HL-60 (cell line): ENCODE measurements at regions not wholly inside any gene's neighbourhood (a gene's known extent, or its start where the extent isn't known, plus 50 kb on each side); places are given as distances from the start of the nearest gene placed in this dataset.

Source experiments
- DNase-seq, 2 experiments: peaks; one replicate each; pipeline ENCODE4 v3.0.0-alpha.2; 2010 to 2020; ENCODE audit warnings: low read depth in 1 of 2, low spot score in 1 of 2
- H3K27ac ChIP-seq: fragments of 250-450 bp; sonication (Bioruptor Pico); replicated peaks from 2 replicates; pipeline ENCODE4 v1.5.1; 2020; ENCODE audit warnings: mild to moderate bottlenecking, moderate library complexity
- H3K27me3 ChIP-seq: fragments of 250-450 bp; sonication (Bioruptor Pico); 2 replicates; pipeline ENCODE4 v1.5.1; 2021; ENCODE audit warnings: mild to moderate bottlenecking, moderate library complexity; ENCODE audit not compliant: insufficient read depth, poor library complexity, severe bottlenecking
- H3K4me3 ChIP-seq: replicated peaks from 2 replicates; pipeline ENCODE4 v1.5.1; 2011; ENCODE audit warnings: mild to moderate bottlenecking, control low read depth, low read length; ENCODE audit not compliant: insufficient read depth
- GABPA ChIP-seq: IDR thresholded peaks from 2 replicates; pipeline ENCODE4 v1.6.1; 2012; ENCODE audit warnings: low read depth
- POLR2AphosphoS5 ChIP-seq: IDR thresholded peaks from 2 replicates; pipeline ENCODE4 v1.6.1; 2012; ENCODE audit warnings: low read depth
- SPI1 ChIP-seq: IDR thresholded peaks from 2 replicates; pipeline ENCODE4 v1.6.1; 2012; ENCODE audit warnings: low read depth, mild to moderate bottlenecking, borderline replicate concordance
- TF ChIP-seq, protein P1 (sequence below): IDR thresholded peaks from one replicate; pipeline ENCODE4 v1.5.1; 2011; ENCODE audit warnings: low read length, control low read depth, inconsistent platforms; ENCODE audit not compliant: insufficient read depth
- TF ChIP-seq, protein P2 (sequence below): IDR thresholded peaks from 2 replicates; pipeline ENCODE4 v1.6.1; 2012; ENCODE audit warnings: low read depth; ENCODE audit not compliant: insufficient replicate concordance

DNA sequence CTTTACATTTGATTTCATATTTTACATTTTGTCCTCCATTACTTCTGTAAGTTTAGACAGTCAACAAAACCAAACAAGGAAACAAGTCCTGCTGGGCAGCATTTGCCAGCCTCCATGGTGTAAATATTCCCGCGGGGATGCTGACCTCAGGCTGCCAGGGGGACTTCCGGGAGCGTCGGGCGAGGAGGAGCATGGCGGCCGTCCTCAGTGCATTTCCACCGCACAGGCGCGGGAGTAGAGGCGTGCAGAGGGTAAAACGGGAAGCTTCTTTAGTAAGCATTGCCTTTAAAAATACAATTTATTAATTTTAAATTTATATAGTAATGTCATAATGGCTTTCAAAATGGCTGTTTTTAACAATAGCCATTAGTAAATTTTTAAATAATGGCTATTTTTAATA is 385.3 kb upstream of the IRX4 start:
- DNase-seq, result no peak
- Histone ChIP-seq H3K27ac (no peak overlapping the region), H3K27me3 (no peaks in the 10 kb centered on the region), H3K4me3 (no peak overlapping the region)
- no peak for TF ChIP-seq GABPA
- TF ChIP-seq SPI1, result no peak
- TF ChIP-seq, protein P1, sequence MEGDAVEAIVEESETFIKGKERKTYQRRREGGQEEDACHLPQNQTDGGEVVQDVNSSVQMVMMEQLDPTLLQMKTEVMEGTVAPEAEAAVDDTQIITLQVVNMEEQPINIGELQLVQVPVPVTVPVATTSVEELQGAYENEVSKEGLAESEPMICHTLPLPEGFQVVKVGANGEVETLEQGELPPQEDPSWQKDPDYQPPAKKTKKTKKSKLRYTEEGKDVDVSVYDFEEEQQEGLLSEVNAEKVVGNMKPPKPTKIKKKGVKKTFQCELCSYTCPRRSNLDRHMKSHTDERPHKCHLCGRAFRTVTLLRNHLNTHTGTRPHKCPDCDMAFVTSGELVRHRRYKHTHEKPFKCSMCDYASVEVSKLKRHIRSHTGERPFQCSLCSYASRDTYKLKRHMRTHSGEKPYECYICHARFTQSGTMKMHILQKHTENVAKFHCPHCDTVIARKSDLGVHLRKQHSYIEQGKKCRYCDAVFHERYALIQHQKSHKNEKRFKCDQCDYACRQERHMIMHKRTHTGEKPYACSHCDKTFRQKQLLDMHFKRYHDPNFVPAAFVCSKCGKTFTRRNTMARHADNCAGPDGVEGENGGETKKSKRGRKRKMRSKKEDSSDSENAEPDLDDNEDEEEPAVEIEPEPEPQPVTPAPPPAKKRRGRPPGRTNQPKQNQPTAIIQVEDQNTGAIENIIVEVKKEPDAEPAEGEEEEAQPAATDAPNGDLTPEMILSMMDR, result no peak
- no peak for TF ChIP-seq POLR2AphosphoS5
- TF ChIP-seq, protein P2, sequence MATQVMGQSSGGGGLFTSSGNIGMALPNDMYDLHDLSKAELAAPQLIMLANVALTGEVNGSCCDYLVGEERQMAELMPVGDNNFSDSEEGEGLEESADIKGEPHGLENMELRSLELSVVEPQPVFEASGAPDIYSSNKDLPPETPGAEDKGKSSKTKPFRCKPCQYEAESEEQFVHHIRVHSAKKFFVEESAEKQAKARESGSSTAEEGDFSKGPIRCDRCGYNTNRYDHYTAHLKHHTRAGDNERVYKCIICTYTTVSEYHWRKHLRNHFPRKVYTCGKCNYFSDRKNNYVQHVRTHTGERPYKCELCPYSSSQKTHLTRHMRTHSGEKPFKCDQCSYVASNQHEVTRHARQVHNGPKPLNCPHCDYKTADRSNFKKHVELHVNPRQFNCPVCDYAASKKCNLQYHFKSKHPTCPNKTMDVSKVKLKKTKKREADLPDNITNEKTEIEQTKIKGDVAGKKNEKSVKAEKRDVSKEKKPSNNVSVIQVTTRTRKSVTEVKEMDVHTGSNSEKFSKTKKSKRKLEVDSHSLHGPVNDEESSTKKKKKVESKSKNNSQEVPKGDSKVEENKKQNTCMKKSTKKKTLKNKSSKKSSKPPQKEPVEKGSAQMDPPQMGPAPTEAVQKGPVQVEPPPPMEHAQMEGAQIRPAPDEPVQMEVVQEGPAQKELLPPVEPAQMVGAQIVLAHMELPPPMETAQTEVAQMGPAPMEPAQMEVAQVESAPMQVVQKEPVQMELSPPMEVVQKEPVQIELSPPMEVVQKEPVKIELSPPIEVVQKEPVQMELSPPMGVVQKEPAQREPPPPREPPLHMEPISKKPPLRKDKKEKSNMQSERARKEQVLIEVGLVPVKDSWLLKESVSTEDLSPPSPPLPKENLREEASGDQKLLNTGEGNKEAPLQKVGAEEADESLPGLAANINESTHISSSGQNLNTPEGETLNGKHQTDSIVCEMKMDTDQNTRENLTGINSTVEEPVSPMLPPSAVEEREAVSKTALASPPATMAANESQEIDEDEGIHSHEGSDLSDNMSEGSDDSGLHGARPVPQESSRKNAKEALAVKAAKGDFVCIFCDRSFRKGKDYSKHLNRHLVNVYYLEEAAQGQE, result no peak

DNA sequence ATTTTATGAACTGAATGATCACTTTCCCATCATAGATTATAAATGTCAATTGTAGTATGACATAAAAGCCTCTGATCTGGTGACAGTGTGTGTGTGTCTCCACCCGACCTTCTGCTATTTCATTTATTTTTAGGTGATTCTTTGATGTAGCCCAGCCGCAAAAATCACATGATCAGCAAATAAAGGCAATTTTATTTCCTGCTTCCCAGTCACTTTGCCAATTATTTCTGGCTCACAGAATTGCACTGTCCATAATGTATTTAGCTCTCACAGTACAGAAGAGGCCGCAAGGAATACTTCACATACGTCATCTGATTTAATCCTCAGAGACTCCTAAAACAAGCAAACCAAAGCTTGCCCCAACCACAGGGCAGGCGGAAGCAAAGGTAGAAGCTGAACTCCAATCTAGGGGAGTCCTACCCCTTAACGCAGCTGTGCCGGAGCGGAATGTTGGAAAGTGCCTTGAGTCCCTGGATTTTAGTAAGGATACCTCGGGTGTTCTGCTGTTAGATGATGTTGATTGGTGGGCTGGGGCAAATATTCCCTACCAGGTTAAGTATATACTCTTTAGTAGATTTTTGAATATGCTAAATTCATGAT is 384.0 kb upstream of the IRX4 start:
- Histone ChIP-seq H3K4me3 (no peak overlapping the region), H3K27me3 (no peaks in the 10 kb centered on the region), H3K27ac (no peak overlapping the region)
- TF ChIP-seq SPI1 (no peak), POLR2AphosphoS5 (no peak), GABPA (no peak)
- TF ChIP-seq, protein P1, result no peak
- TF ChIP-seq, protein P2, result no peak
- no peak for DNase-seq

DNA sequence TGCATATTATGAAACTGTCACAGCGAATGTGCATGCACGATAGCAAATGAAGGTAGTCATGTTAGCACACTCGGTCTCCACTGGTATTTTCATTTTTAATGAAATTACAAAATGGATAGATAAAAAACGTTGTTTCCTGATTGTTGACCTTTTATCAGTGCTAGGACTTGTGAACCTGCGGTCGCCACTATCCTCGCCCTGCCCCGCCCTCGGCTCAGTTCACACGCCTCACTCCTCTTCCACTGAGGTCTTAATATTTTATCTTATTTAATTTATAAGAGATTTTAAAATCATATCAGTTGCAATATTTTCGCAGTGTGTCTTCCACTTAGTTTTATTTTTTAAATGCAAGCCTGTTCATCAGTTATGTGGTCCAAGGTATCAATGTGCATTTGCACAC is 382.6 kb upstream of the IRX4 start:
- DNase-seq, result no peak
- H3K4me3 ChIP-seq, result no peak overlapping the region
- no peak for TF ChIP-seq SPI1
- no peak for TF ChIP-seq POLR2AphosphoS5
- TF ChIP-seq, protein P1, result no peak
- TF ChIP-seq, protein P2, result no peak
- no peak for TF ChIP-seq GABPA
- H3K27ac ChIP-seq, result no peak overlapping the region
- no peaks in the 10 kb centered on the region for H3K27me3 ChIP-seq
